CD4-positive, alpha-beta T cell treated with Interleukin-21 for 1 hour (primary cell): ENCODE measurements at regions not wholly inside any gene's neighbourhood (a gene's known extent, or its start where the extent isn't known, plus 50 kb on each side); places are given as distances from the start of the nearest gene placed in this dataset.
"Not testable (repeated sequence)": the region's sequence is repeated elsewhere in the genome, so short reads cannot be mapped to it uniquely, and the experiment has no call there.

Experiments used
- DNase-seq: peaks from one replicate; pipeline ENCODE4 v3.0.0-alpha.2; 2020

DNA sequence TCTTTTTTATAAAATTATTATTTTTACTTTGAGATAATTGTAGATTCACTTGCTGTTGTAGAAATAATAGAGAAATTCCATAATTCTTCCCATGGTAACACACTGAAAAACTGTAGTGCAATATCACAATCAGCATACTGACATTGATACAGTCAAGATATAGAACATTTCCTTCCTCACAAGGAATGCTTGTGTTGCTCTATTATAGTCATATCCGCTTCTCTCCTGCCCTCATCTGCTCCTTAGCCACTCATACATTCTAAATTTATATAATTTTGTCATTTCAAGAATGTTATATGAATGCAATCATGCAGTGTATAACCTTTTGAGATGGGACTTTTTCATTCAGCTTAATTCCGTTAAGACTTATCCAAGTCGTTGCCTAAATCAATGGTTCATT lies 320.2 kb downstream of the BARHL2 start:
- no peak for DNase-seq

DNA sequence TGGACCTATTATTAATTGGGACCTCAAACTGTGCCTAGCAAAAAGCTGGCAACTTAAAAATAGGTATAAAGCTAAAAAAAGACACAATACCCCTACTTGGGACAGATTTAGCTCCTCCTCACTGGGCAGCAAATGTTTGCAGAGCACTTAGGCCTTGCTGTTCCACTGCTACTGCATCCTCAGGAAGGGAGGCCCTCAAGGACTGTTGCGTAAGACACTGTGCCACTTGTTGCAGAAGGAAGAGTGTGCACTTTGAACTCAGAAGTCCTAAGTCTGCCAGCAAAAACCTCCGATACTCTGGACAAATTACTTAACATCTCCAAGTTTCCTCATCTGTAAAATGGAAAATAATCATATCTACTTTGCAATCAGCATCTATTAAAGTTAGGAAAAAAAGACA lies 322.9 kb downstream of the BARHL2 start:
- DNase-seq, result no peak

DNA sequence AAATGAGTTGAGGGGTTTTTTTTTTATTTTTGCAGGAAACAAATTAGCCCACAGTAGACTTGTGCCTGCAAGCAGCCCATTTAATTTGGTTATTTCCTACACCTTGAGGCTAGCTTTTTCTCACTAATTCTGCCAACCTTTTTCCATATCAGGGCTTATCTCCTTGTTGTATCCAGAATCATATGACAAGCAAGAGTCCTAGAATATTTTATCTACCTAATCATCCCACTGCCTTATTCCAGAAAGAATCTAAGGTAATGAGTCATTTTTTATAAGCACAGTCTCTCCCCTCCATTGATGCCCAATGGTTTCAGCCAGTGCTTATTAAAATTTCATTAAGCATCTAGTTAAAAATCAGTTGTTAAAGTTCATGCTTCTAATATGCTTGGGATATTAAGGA lies 324.1 kb downstream of the BARHL2 start:
- no peak for DNase-seq

DNA sequence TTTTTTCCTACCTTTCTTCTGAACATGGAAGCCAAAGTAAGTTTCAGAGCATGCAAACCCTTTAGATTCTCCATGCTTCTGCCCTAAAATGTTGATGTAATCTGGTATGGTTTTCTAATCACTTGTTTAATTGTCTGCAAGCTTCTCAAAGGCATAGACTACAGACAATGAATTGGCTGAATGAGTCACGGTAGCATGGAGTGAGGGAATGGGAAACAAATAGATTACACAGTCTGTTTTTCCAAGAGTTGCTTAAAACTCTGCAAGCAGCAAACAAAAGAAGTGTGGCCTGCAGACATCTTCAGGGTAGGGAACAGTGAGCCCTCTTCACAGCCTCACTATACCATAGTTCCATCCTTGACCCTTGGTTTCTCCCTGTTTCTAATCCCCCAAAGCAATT lies 326.0 kb downstream of the BARHL2 start:
- no peak for DNase-seq

DNA sequence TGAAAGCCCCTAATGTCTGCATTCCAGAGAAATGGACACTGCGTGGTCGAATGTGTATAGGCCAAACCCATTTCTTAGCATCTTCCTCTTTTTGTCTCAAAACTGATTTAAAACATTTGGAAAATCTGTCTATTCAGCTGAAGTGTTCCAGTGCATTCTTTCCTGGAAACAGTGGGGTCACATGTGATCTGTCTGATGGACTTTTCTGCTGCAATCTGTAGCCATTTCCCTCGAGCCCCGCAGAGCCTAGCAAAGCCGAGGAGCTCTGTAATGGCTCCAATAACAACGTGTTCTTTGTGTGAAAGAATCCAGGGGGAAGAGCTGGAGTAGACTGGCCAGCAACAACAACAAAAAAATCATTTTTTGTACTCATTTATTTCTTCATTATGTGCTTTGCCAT lies 329.3 kb downstream of the BARHL2 start:
- no peak for DNase-seq

DNA sequence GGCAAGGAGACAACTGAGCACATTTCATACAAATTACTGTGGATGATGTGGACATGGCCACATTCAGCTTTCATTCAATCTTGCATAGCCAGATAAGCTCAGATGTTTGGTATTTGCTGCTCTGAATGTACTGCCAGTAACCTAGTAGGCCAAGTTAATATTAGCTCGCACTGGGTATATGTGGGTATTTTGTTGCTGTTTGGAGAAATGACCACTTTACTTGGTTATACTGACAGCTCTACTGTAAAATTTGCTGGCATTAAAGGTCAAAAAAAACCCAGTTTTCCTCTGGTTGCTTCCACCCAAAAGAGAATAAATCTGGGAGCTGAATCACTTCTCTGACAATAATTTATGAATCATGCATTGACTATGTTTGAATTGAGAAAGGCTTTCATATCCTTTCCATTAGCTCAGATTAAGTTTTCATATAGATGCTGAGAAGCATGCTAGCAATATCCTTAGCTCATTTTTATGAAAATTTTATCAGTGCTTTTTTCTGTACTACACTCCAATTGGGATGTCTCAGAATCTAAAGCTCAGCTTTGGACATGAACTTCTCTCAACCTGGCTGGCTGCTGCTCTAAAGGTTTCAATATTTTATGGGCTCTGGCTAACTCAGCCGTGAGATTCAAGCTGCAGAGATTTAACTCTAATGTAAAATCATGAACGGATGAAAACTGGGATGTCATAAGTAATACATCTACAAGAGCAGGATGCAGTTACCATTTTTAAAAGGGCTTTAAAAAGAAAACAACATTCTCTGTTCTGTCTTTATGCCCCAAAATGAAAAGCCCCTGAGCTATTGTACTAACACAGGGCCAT lies 330.0 kb downstream of the BARHL2 start:
- DNase-seq, result no peak

DNA sequence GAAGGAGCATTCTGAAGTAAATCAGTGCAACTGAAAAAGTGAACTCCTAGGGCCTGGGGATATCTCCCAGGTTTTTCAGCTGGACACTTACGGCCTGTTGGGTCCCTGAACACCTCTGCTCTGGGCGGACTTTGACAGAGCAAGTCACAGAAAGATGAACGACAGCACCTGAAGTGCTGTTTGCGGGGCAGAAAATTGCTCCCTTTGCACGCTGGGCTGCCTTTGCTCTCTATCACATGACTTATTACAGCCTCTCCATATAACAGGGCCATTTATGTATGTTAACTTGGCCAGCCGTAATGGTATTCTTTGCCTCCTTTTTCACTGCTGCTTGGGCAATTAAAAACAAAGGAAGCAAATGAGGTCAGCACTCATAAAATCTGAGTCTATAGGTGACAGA lies 332.9 kb downstream of the BARHL2 start:
- DNase-seq, result no peak

DNA sequence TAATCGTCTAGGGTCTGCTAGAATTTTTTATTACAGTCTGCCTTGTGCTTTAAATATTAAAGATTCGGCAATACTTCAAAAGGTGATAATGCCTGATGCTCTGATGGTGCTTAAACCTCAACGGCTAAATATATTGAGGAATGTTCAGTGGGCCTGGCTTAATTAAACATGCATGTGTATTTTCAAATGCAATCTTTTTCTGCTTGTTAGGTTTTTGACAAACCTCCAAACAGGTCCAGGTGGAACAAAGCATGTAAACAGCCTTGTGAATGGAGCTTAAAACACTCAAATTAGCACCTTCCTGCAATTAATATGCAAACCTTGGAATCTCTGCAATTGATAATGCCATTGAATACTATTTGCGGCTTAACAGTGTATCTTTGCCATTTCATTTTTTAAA lies 334.9 kb downstream of the BARHL2 start:
- DNase-seq, result no peak

DNA sequence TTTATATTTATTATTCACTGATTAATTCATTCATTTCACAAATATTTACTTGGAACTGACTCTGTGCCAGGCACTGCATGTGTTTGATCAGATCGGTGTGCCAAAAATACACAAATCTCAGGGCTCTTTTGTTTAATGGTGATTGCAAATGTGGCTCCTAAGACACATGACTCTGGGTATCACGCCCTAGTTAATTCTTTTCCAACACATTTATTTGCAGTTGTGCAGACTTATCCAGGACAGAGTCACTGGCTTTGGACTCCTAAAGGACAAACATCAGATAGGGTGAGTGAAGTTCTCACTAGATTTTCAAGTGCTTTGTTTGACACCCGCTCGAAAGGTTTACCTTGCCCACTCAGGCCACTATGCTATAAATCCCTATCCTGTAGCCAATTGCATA lies 335.5 kb downstream of the BARHL2 start:
- no peak for DNase-seq

DNA sequence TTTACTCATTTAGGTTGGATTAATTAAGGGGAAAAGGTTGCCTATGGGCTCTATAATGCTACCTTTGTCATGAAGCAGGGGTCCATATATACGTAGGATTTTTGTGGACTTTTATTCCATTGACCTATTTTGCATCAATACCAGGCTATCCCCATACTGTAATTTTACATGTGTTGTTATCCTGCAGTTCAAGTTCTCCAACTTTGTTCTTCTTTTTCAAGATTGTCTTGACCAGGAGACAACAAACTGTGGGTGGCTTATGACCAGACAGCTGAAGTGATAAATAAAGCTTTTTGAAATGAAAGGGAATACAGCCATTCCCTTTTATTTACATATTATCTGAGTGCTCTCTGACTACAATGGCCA lies 345.7 kb downstream of the BARHL2 start:
- DNase-seq, result no peak

DNA sequence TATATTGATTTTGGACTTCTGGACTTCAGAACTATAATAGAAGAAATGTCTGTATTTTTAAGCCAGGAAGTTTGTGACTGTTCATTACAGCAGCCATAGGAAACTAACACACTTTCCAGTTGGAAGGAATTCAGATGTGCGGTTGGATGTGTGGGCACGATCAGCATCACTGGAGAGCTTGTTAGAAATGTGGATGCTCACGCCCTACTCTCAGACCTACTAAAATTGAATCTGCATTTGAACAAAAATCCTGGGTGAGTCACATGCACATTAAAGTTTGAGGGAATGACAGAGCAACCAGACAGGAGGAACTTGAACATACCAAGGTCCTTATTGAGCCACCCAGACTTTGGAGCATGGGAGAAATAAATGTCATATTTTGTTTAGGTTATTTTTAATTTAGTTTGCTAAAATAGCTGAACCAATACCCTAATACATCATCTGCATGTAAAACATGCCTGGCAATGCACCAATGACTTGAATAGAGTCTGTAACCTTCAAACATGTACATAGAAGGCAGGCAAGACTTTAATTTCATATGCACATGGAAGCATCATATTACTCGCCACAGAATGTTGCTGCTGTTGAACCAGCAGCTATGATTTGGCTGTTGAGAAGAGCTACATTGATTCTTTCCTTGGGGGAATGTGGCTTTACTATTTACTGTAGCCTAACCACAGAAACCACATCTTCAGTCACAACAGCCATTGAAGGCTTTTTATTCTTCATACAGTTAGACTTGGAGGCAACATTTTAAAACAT lies 346.2 kb downstream of the BARHL2 start:
- no peak for DNase-seq

DNA sequence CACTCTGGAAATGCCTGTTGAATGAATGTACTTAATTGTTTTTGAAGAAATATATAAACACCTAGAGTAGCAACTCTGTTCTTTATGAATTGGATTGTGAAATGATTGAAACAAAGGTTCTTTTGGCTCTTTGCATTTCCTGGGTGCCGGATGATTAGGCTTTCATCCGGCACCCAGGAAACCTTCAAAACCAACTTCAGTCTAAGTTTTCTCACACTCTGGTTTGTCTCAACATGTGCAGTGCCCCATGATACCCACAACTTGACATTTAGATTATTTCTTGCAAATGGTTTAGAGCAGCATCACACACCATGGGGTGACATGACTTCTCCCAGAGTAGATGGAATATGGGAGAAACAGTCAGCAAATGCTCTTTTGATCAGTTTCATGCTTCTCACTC lies 354.9 kb downstream of the BARHL2 start:
- no peak for DNase-seq

DNA sequence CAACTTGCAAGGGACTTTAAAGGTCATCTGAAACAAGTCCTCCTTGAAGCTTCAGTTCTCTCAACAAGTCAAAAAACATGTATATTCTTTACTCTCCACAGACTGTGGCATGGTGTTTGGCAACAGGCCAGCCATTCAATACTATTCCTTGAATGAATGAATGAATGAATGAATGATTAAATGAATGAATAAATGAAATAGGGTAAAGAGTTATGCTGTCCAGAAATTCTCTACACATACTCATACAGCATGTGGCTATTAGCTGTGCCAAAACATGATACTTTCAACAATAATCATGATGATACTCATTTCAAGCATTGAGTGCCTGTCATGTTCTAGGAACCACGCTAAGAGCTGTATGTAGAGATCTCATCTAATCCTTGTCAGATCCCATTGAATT lies 356.1 kb downstream of the BARHL2 start:
- no peak for DNase-seq

DNA sequence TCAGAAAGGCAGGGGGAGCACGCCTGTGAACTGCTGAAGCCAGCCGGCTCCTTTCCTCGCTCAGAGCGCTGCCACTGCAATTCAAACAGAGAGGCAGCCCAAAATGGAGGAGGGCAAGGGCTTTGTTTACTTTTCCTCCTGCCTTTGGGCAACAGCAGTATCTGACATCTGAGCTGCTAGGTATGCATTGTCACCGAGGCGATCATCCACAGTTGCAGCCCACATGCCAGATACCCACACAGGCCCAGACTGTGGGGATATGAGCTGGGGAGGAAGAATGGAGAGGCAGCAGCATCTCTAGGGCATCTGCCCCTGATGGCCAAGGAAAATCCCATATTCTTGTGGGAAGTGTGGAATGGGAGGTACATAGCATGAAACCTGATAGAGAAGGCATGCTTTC lies 357.1 kb downstream of the BARHL2 start:
- DNase-seq, result no peak

DNA sequence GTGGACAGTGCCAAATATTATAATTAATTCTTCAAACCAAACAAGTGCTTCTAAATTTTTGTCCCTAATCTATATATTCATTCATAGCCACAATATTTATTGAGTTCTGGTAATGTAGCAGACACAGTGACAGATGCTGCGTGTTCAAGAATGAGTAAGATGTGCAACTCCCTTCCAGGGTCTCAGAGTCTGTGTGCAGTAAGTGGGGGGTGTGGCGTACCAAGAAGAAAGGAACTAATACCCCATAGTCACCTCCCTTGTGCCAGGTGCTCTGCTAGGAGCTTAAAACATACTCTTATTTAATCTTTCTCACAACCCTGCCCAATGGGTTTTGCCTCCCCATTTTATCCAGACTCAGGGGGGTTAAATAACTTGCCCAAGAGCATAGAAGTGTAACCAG lies 358.7 kb downstream of the BARHL2 start:
- no peak for DNase-seq

DNA sequence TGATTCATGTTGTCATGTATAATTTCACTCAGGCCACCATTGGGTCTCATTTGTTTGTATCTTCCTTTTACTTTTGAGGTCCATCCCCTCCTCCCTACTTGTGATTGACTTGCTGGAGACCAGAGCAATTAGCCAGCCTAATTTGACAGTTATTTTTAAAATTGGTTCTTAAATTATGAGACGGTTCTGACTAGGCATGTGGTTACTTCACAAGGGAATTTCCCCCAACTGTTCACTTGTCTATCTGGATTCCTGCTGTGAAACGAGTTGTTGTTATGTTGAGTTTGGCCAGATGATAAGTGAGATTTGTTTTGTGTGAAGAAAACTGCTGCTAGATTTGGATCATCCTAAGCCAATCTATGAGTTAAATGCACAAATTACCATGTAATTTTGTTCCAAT lies 359.1 kb downstream of the BARHL2 start:
- no peak for DNase-seq

DNA sequence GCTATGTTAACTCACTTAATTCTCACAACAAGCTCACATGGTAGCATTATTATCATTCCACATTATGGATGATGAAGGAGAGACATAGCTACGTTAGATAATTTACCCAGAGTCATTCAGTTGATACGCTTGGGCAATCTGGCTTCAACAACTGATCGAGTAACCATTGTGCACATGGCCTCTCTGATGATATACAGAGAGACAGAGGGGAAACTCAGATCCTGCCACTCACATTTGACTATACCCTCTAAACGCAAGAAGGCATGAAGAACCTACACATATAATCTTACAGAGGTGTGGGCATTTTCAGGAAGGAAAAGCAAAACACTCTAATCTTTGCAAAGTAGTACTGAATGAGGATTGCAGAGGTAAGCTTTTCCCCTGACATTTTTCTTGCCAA lies 360.1 kb downstream of the BARHL2 start:
- no peak for DNase-seq

DNA sequence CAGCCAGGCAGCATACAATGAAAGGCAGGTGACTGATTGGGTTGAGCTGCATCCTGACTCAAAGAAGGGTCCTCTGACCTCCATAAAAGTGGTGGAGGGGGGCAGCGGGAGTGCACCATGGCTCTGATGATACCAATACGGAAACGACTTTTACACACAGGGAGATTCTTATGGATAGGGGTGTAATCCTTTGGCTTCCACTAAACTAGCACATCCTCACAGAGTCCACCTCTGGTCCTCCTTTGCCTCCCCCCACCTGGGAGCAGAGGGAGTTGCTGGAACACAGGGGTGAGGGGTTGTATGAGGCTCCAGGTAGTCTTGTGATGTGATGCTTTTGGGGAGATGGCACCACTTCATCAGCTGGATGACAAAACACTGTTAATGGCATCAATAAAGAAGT lies 361.0 kb downstream of the BARHL2 start:
- no peak for DNase-seq

DNA sequence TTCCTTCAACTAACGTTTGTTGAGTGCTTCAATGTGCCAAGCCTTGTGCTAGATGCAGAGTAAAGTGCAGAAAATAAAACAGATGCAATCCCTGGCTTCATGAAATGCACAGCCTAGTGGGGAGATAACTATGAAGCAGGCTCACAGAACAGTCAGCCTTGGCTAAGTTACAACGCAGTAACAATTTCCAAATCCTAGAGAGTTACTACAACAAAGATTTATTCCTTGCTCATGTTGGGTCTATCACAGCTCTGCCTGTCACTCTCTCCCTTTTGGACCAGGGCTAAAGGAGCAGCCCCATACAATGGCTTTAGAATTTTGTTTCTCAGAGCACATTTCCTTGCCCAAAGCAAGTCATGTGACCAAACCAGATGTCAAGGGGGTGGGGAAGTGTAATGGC lies 359.8 kb downstream of the ZNF326 start:
- DNase-seq, result no peak

DNA sequence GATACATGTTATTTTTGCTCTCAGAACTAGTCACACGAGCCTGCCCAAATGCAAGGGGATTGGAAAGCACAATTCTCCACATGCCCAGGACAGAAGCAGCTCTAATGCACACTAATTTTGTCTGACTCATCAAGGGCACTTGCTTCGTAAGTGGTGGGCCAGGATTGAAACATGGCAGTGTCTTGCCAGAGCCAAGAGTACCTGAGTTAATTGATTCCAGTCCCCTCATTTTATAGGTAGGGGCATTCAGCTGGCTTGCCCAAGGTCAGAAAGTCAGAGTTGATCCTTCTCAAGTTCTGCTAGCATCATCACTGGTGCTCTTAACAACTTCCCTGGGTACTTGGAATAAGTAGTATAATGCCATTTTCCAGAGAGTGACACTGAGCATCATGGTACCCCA lies 356.1 kb downstream of the ZNF326 start:
- no peak for DNase-seq

DNA sequence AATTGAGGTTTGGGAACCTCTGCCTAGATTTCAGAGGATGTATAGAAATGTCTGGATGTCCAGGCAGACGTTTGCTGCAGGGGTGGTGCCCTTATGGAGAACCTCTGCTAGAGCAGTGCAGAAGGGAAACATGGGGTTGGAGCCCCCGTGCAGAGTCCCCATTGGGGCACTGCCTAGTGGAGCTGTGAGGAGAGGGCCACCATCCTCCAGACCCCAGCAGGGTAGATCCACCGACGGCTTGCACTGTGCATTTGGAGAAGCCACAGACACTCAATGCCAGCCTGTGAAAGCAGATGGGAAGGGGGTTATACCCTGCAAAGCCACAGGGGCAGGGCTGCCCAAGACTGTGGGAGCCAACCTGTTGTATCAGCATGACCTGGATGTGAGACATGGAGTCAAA lies 354.6 kb downstream of the ZNF326 start:
- no peak for DNase-seq

DNA sequence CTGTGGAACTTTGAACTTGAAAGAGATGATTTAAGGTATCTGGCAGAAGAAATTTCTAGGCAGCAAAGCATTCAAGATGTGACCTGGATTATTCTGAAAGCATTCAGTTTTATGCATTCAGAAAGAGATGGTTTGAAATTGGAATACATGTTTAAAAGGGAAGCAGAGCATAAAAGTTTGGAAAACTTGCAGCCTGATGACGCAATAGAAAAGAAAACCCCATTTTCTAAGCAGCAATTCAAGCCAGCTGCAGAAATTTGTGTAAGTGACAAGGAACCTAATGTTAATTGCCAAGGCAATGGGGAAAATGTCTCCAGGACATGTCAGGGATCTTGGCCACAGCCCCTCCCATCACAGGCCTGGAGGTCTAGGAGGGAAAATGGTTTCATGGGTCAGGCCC lies 354.0 kb downstream of the ZNF326 start:
- no peak for DNase-seq

DNA sequence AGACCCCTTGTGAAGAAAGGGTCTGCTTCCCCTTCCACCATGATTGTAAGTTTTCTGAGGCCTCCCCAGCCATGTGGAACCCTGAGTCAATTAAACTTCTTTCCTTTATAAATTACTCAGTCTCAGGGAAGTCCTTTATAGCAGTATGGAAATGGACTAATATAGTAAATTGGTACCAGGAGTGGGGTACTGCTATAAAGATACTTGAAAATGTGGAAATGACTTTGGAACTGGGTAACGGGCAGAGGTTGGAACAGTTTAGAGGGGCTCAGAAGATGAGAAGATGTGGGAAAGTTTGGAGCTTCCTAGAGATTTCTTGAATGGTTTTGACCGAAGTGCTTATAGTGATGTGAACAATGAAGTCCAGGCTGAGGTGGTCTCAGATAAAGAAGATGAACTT lies 353.5 kb downstream of the ZNF326 start:
- DNase-seq, result not testable (repeated sequence)

DNA sequence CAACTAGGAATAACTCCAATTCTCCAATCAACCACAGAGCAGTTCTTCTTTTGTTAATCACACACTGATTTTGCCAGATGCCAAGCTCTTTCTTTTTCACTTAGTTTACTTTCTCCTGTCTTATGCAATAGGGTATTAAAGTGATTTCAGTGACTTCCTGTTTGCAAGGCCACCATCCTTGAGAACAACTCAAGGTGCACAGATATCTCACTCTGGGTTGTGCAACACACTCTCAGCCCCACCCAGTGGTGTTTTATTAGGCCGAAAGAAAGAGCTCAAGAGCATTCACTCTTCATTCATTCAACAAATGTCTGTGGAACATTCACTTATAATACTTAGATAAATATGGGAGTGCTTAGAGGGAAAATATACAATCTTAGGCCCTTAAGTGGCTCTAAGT lies 352.5 kb downstream of the ZNF326 start:
- no peak for DNase-seq

DNA sequence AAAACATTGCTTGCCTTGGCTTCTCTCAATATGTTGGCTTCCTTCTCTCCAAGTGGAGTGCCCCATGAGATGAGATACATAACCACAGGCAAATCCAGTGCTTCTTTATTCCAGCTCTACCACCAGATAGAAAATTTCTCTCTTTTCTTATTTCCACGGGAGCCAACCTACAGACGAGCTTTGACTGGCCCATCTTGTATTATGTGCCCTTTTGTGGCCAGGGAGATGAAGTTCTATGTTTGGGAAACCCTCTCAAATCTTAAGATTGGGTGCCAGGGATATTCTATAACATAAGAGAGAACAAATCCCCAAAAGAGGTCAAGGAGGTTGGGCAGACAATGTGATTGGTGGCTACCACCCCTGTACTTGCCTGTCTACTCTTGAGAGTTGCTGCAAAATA lies 351.8 kb downstream of the ZNF326 start:
- no peak for DNase-seq
